ENCODE measurements at regions not wholly inside any gene's neighbourhood (a gene's known extent, or its start where the extent isn't known, plus 50 kb on each side); places are given as distances from the start of the nearest gene placed in this dataset.
"Not testable (repeated sequence)": the region's sequence is repeated elsewhere in the genome, so short reads cannot be mapped to it uniquely, and the experiment has no call there.

DNA sequence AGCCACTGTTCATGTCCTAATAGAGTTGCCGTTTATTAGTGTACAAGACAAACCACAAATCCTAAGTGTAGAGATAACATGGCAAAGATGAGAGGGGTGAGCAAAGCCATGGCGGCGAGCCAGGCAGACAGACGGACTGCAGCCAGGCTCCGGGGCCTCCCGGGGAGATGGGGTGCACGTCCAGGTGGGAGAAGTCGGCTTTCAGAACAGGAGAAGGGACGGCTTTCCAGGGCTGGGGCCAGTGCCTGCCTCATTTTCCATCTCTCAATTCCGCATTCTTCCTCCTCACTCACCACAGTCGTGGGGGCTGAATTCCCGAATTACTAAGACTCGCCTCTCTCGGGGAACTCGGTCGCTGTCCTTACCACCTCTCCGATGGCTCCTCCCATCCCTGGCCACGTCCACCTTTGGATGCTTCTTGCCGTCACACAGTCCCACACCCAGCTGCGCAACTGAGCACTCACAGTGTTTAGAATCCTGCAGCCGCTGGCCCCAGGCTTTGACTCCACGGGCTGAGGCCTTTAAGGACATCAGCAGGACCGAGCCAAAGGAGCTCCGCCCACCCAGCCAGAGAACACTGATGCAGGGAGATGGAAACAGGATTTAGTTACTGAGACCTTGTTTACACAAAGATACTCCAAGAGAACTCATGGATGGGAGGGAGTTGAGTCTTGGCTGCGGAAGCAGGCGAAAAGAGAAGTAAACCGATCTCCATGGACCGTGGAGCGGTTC lies 59.7 kb downstream of the RNF112 start:
- intact Hi-C loops (cut with DNase I), result no loop called here
- DNase-seq (ENCODE audit: low spot score), result peak; percentile 94

GRCh38 chr17:19474405-19474804 lies 59.2 kb upstream of the SLC47A1 start:
- DNase-seq (ENCODE audit: low spot score), result not testable (repeated sequence)

GRCh38 chr17:19475800-19476199 lies 57.9 kb upstream of the SLC47A1 start:
- DNase-seq (ENCODE audit: low spot score); intact Hi-C loops (cut with DNase I): not testable (repeated sequence)

More at GRCh38 chr17:19474405-19474804, 59.2 kb upstream of the SLC47A1 start:
- intact Hi-C loops (cut with DNase I), result not testable (repeated sequence)

- no peak for DNase-seq (ENCODE audit: low spot score)
- intact Hi-C loops (cut with DNase I), result no loop called here
These were observed 51.1 kb upstream of the SLC47A1 start for GRCh38 chr17:19482576-19482975.

All from posterior vena cava (tissue), 2 donors.